ENCODE measurements at regions not wholly inside any gene's neighbourhood (a gene's known extent, or its start where the extent isn't known, plus 50 kb on each side); places are given as distances from the start of the nearest gene placed in this dataset.
"Not testable (repeated sequence)": the region's sequence is repeated elsewhere in the genome, so short reads cannot be mapped to it uniquely, and the experiment has no call there.

DNA sequence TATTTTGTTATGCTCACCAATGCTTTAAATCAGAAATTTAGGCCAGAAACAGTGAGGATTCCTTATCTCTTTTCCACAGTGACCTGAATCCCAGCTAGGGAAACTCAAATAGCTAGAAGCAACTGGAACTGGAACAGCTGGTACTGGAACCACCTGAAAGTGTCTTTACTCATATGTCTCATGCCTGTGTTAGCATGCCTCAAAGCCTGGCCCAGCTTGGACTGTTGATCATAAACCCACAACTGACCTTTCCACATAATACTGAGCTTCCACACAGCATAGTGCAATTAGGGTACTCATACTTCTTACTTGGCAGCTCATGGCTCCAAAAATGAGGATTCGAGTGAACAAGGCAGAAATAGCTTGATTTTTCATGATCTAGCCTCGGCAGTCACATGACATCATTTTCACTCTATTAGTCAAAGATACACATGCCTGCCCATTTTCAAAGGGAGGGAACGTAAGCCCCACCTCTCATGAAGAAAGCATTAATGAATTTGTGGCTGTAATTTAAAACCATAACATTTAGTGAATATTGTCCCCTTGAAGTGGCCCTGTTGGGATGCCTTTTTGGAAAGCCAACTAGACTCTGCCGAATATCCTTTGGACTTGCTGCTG is 80.8 kb upstream of the ACSL1 start:
- no peak for DNase-seq
- no peaks in the 10 kb centered on the region for H3K9me3 ChIP-seq (ENCODE audit: control insufficient read depth, low read length)
- no peak overlapping the region for H3K4me3 ChIP-seq (ENCODE audit: insufficient read depth, low read depth, low read length, poor library complexity, severe bottlenecking)
- no peaks in the 10 kb centered on the region for H3K27me3 ChIP-seq (replicated peaks; ENCODE audit: control insufficient read depth, insufficient read depth, low read length, poor library complexity, severe bottlenecking)
- H3K27ac ChIP-seq (ENCODE audit: insufficient read depth, low read length, poor library complexity, severe bottlenecking), result no peak overlapping the region
- no peaks in the 10 kb centered on the region for H3K36me3 ChIP-seq (ENCODE audit: control insufficient read depth, insufficient read depth, low read length)
- no peaks in the 10 kb centered on the region for H3K4me1 ChIP-seq (ENCODE audit: control insufficient read depth, insufficient read depth, low read length, poor library complexity, severe bottlenecking)

DNA sequence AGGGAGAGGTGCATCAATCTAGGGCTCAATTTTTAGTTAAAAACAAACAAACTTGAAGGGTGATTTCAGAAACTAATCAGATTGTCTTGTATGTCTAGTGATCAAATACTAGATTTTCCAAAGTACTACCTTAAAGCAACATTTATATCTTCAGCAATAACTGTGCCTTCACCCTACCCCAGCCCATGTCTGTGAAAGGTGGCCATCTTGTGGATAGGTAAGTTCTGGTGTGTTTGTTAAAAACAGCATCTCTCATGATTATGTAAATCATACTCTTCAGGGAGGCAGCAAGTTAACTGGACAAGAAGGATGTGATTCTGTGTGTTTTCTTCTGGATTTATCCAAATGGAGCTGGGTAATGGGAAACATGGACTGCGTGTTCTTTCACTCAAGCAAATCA is 81.4 kb upstream of the ACSL1 start:
- no peaks in the 10 kb centered on the region for H3K27me3 ChIP-seq (replicated peaks; ENCODE audit: control insufficient read depth, insufficient read depth, low read length, poor library complexity, severe bottlenecking)
- no peak for DNase-seq
- no peaks in the 10 kb centered on the region for H3K36me3 ChIP-seq (ENCODE audit: control insufficient read depth, insufficient read depth, low read length)
- peaks cover under 1% of the 10 kb centered on the region for H3K9me3 ChIP-seq (ENCODE audit: control insufficient read depth, low read length)
- H3K4me3 ChIP-seq (ENCODE audit: insufficient read depth, low read depth, low read length, poor library complexity, severe bottlenecking), result no peak overlapping the region
- no peaks in the 10 kb centered on the region for H3K4me1 ChIP-seq (ENCODE audit: control insufficient read depth, insufficient read depth, low read length, poor library complexity, severe bottlenecking)
- no peak overlapping the region for H3K27ac ChIP-seq (ENCODE audit: insufficient read depth, low read length, poor library complexity, severe bottlenecking)

- no peaks in the 10 kb centered on the region for H3K4me1 ChIP-seq (ENCODE audit: control insufficient read depth, insufficient read depth, low read length, poor library complexity, severe bottlenecking)
- DNase-seq, result no peak
- no peak overlapping the region for H3K27ac ChIP-seq (ENCODE audit: insufficient read depth, low read length, poor library complexity, severe bottlenecking)
- no peak overlapping the region for H3K4me3 ChIP-seq (ENCODE audit: insufficient read depth, low read depth, low read length, poor library complexity, severe bottlenecking)
- H3K27me3 ChIP-seq (replicated peaks; ENCODE audit: control insufficient read depth, insufficient read depth, low read length, poor library complexity, severe bottlenecking), result no peaks in the 10 kb centered on the region
- H3K36me3 ChIP-seq (ENCODE audit: control insufficient read depth, insufficient read depth, low read length), result no peaks in the 10 kb centered on the region
- peaks cover 6% of the 10 kb centered on the region for H3K9me3 ChIP-seq (ENCODE audit: control insufficient read depth, low read length)
Observed at GRCh38 chr4:184907810-184908209, 82.0 kb upstream of the ACSL1 start.

DNA sequence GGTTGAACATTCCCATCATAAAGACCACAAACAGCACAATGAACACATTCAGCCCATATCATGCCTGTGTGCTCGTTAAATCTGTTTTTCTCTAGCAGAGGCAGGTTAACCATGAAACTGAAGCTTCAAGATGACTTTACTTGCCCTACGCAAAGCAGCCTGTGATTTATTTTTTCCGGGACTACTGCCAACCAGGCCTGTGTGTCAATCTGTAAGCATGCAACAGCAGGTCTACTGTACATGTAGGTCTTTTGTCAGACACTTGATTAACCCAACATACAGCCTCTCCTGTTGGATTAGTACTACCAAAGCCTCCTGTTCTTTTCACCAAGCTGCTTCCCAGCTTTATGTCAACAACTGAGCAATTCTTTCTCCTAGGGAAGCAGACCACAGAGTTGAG is 85.5 kb upstream of the ACSL1 start:
- no peaks in the 10 kb centered on the region for H3K27me3 ChIP-seq (replicated peaks; ENCODE audit: control insufficient read depth, insufficient read depth, low read length, poor library complexity, severe bottlenecking)
- no peaks in the 10 kb centered on the region for H3K4me1 ChIP-seq (ENCODE audit: control insufficient read depth, insufficient read depth, low read length, poor library complexity, severe bottlenecking)
- no peaks in the 10 kb centered on the region for H3K36me3 ChIP-seq (ENCODE audit: control insufficient read depth, insufficient read depth, low read length)
- DNase-seq, result no peak
- H3K4me3 ChIP-seq (ENCODE audit: insufficient read depth, low read depth, low read length, poor library complexity, severe bottlenecking), result no peak overlapping the region
- H3K9me3 ChIP-seq (ENCODE audit: control insufficient read depth, low read length), result peaks cover 7% of the 10 kb centered on the region
- H3K27ac ChIP-seq (ENCODE audit: insufficient read depth, low read length, poor library complexity, severe bottlenecking), result no peak overlapping the region

DNA sequence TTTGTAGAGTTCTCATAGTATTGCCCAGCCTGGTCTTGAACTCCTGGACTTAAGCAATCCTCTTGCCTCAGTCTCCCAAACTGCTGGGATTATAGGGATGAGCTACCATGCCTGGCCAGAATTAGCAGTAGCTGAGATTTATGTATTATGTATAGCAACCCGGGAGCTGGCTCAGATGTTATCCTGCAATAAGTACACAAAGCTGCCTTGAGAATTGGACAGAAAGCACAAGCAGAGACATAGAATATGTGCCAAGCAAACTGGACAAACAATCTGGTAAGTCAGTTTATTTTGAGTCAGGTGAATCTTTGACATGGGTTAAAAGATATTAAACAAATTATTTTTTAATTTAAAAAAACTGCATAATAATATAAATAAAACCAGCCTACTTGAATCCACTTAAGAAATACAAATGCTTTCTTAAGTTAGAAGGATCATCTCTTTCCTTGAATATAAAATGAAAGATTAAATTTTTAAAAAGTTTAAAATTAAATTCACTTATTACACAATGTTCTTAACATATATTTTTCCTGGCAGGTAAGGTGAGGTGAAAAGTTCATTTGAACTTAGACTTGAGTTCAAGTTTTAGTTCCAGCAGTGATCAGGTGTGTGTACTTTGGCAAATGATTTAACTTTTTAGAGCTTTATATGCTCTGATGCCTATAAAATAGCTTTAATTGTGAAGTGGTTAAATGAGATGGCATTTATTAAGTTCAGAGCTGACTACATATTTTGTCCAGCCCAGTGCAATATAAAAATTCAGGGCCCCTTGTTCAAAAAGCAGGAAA is 87.8 kb upstream of the ACSL1 start:
- DNase-seq, result no peak
- Histone ChIP-seq H3K9me3 (ENCODE audit: control insufficient read depth, low read length) (peaks cover 7% of the 10 kb centered on the region), H3K36me3 (ENCODE audit: control insufficient read depth, insufficient read depth, low read length) (no peaks in the 10 kb centered on the region), H3K27me3 (replicated peaks; ENCODE audit: control insufficient read depth, insufficient read depth, low read length, poor library complexity, severe bottlenecking) (no peaks in the 10 kb centered on the region), H3K4me1 (ENCODE audit: control insufficient read depth, insufficient read depth, low read length, poor library complexity, severe bottlenecking) (no peaks in the 10 kb centered on the region), H3K27ac (ENCODE audit: insufficient read depth, low read length, poor library complexity, severe bottlenecking) (no peak overlapping the region), H3K4me3 (ENCODE audit: insufficient read depth, low read depth, low read length, poor library complexity, severe bottlenecking) (no peak overlapping the region)

DNA sequence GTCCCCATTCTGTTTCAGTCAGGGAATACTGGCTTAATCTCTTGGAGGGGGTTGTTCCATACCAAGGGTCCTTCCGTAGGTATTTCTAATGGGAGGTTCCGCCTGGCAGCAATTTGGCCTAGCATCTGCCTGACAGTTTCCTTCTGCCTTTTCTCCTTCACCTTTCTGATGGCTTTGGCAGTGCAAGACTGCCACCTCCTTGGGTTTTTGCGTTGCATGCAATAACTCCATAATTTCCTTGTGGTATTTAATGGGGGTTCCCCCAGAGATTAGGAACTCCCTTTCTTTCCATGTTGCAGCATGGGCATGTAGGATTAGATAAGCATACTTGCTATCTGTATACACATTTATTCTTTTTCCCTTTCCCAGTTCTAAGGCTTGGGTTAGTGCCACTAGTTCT is 93.0 kb upstream of the ACSL1 start:
- not testable (repeated sequence) for H3K4me3 ChIP-seq (ENCODE audit: insufficient read depth, low read depth, low read length, poor library complexity, severe bottlenecking); DNase-seq; H3K4me1 ChIP-seq (ENCODE audit: control insufficient read depth, insufficient read depth, low read length, poor library complexity, severe bottlenecking)

DNA sequence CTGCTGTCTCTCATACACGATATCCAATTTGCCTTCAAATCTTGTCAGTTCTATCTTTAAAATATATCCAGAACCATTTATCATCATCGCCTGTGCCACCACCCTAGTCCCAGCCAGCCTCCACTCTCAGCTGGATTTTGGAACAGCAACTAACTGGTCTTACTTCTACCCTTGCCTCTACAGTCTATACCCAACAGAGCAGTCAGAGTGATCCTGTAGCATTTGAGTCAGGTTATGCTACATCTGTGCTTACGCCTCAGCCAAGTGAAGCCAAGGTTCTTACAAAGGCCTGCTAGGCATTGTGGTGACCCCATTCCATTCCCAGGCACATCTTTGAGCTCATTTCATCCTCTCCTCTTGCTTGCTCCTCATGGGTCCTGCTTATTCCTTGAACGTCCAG is 95.7 kb upstream of the ACSL1 start:
- DNase-seq, result no peak
- no peak overlapping the region for H3K4me3 ChIP-seq (ENCODE audit: insufficient read depth, low read depth, low read length, poor library complexity, severe bottlenecking)
- no peaks in the 10 kb centered on the region for H3K4me1 ChIP-seq (ENCODE audit: control insufficient read depth, insufficient read depth, low read length, poor library complexity, severe bottlenecking)
- no peaks in the 10 kb centered on the region for H3K36me3 ChIP-seq (ENCODE audit: control insufficient read depth, insufficient read depth, low read length)
- H3K9me3 ChIP-seq (ENCODE audit: control insufficient read depth, low read length), result no peaks in the 10 kb centered on the region
- no peak overlapping the region for H3K27ac ChIP-seq (ENCODE audit: insufficient read depth, low read length, poor library complexity, severe bottlenecking)
- no peaks in the 10 kb centered on the region for H3K27me3 ChIP-seq (replicated peaks; ENCODE audit: control insufficient read depth, insufficient read depth, low read length, poor library complexity, severe bottlenecking)

More for the DNA sequence above, 93.0 kb upstream of the ACSL1 start:
- H3K9me3 ChIP-seq (ENCODE audit: control insufficient read depth, low read length); H3K36me3 ChIP-seq (ENCODE audit: control insufficient read depth, insufficient read depth, low read length); H3K27ac ChIP-seq (ENCODE audit: insufficient read depth, low read length, poor library complexity, severe bottlenecking); H3K27me3 ChIP-seq (replicated peaks; ENCODE audit: control insufficient read depth, insufficient read depth, low read length, poor library complexity, severe bottlenecking): not testable (repeated sequence)

GRCh38 chr4:184922301-184922700 is 96.0 kb upstream of the HELT start:
- Histone ChIP-seq H3K4me3 (ENCODE audit: insufficient read depth, low read depth, low read length, poor library complexity, severe bottlenecking) (no peak overlapping the region), H3K27me3 (replicated peaks; ENCODE audit: control insufficient read depth, insufficient read depth, low read length, poor library complexity, severe bottlenecking) (no peaks in the 10 kb centered on the region), H3K36me3 (ENCODE audit: control insufficient read depth, insufficient read depth, low read length) (no peaks in the 10 kb centered on the region), H3K27ac (ENCODE audit: insufficient read depth, low read length, poor library complexity, severe bottlenecking) (no peak overlapping the region), H3K4me1 (ENCODE audit: control insufficient read depth, insufficient read depth, low read length, poor library complexity, severe bottlenecking) (no peaks in the 10 kb centered on the region), H3K9me3 (ENCODE audit: control insufficient read depth, low read length) (no peaks in the 10 kb centered on the region)
- no peak for DNase-seq

DNA sequence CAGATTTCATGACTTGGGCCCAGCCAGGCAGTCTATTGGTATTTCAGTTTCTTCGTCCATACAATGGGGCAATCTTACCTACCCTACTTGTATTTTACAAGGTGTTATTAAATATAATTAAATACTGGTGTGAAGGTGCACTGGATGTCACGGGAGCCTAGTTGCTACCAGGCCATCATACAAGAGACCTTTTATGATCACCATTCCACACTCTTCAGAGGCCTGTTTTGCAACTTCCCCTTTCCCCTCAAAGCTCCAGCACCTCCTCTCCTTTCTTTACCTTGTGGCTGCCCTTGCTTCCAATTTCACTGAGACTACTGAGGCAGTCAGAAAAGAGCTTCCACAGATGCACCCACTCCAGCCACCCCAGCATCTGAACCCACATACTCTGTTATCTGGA is 93.8 kb upstream of the HELT start:
- no peaks in the 10 kb centered on the region for H3K27me3 ChIP-seq (replicated peaks; ENCODE audit: control insufficient read depth, insufficient read depth, low read length, poor library complexity, severe bottlenecking)
- no peak for DNase-seq
- no peaks in the 10 kb centered on the region for H3K9me3 ChIP-seq (ENCODE audit: control insufficient read depth, low read length)
- H3K36me3 ChIP-seq (ENCODE audit: control insufficient read depth, insufficient read depth, low read length), result no peaks in the 10 kb centered on the region
- no peaks in the 10 kb centered on the region for H3K4me1 ChIP-seq (ENCODE audit: control insufficient read depth, insufficient read depth, low read length, poor library complexity, severe bottlenecking)
- no peak overlapping the region for H3K4me3 ChIP-seq (ENCODE audit: insufficient read depth, low read depth, low read length, poor library complexity, severe bottlenecking)
- no peak overlapping the region for H3K27ac ChIP-seq (ENCODE audit: insufficient read depth, low read length, poor library complexity, severe bottlenecking)

DNA sequence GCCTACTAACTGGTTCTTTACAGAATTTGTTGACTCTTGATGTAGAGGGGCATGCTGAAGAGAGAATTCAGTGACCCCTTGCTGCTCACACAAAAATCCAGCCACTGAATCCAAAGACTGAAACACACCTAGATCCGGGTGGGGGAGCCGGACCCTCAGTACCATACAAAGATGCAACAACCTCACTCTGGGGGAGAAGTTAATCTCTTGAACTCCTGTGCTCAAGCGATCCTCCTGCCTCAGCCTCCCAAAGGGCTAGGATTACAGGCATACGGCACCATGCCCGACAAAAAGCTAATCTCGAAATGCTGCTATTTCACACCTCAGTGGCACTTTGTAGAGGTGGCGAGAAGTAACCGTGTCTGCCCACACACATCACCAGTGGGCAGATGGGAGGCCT is 88.8 kb upstream of the HELT start:
- Histone ChIP-seq H3K9me3 (ENCODE audit: control insufficient read depth, low read length) (no peaks in the 10 kb centered on the region), H3K4me1 (ENCODE audit: control insufficient read depth, insufficient read depth, low read length, poor library complexity, severe bottlenecking) (no peaks in the 10 kb centered on the region), H3K4me3 (ENCODE audit: insufficient read depth, low read depth, low read length, poor library complexity, severe bottlenecking) (no peak overlapping the region), H3K36me3 (ENCODE audit: control insufficient read depth, insufficient read depth, low read length) (no peaks in the 10 kb centered on the region), H3K27ac (ENCODE audit: insufficient read depth, low read length, poor library complexity, severe bottlenecking) (no peak overlapping the region), H3K27me3 (replicated peaks; ENCODE audit: control insufficient read depth, insufficient read depth, low read length, poor library complexity, severe bottlenecking) (no peaks in the 10 kb centered on the region)
- no peak for DNase-seq
